COR-L47 (cell line): ENCODE measurements at regions not wholly inside any gene's neighbourhood (a gene's known extent, or its start where the extent isn't known, plus 50 kb on each side); places are given as distances from the start of the nearest gene placed in this dataset.
"Not testable (repeated sequence)": the region's sequence is repeated elsewhere in the genome, so short reads cannot be mapped to it uniquely, and the experiment has no call there.

Experiments
- DNase-seq: peaks from one replicate; lab custom pipeline; 2025; lab: John Stamatoyannopoulos, UW

GRCh38 chr14:27613102-27613501 lies 1015.3 kb upstream of the NOVA1 start:
- no peak for DNase-seq

- no peak for DNase-seq
These were observed 1025.9 kb upstream of the NOVA1 start for GRCh38 chr14:27623782-27624181.

GRCh38 chr14:27634056-27634970 lies 1036.5 kb upstream of the NOVA1 start:
- no peak for DNase-seq

GRCh38 chr14:27640688-27641087 lies 1042.9 kb upstream of the NOVA1 start:
- not testable (repeated sequence) for DNase-seq

- no peak for DNase-seq
These were observed 1044.5 kb upstream of the NOVA1 start for GRCh38 chr14:27642251-27642866.

- DNase-seq: no peak
These were observed 1062.8 kb upstream of the NOVA1 start for GRCh38 chr14:27660683-27661082.

- DNase-seq: no peak
These were observed 1070.7 kb upstream of the NOVA1 start for GRCh38 chr14:27668531-27668930.

- no peak for DNase-seq
These were observed 1074.2 kb upstream of the NOVA1 start for GRCh38 chr14:27672047-27672446.

- not testable (repeated sequence) for DNase-seq
These were observed 1075.2 kb upstream of the NOVA1 start for GRCh38 chr14:27672811-27673737.

GRCh38 chr14:27686137-27686536 lies 1080.5 kb upstream of the FOXG1 start:
- no peak for DNase-seq

GRCh38 chr14:27688841-27689444 lies 1077.6 kb upstream of the FOXG1 start:
- DNase-seq: no peak

- DNase-seq: no peak
These were observed 1054.2 kb upstream of the FOXG1 start for GRCh38 chr14:27712364-27712763.

GRCh38 chr14:27715561-27715960 lies 1051.0 kb upstream of the FOXG1 start:
- DNase-seq: no peak

GRCh38 chr14:27721760-27722159 lies 1044.8 kb upstream of the FOXG1 start:
- DNase-seq: no peak

- no peak for DNase-seq
These were observed 1041.1 kb upstream of the FOXG1 start for GRCh38 chr14:27725482-27725881.

- DNase-seq: no peak
These were observed 1039.3 kb upstream of the FOXG1 start for GRCh38 chr14:27727251-27727770.

- DNase-seq: no peak
These were observed 1036.4 kb upstream of the FOXG1 start for GRCh38 chr14:27730204-27730603.

GRCh38 chr14:27739657-27740156 lies 1026.9 kb upstream of the FOXG1 start:
- DNase-seq: no peak

- no peak for DNase-seq
These were observed 1016.5 kb upstream of the FOXG1 start for GRCh38 chr14:27750114-27750513.

- not testable (repeated sequence) for DNase-seq
These were observed 1008.9 kb upstream of the FOXG1 start for GRCh38 chr14:27757642-27758041.

- DNase-seq: not testable (repeated sequence)
These were observed 1006.2 kb upstream of the FOXG1 start for GRCh38 chr14:27760367-27760766.
